ENCODE measurements at regions not wholly inside any gene's neighbourhood (a gene's known extent, or its start where the extent isn't known, plus 50 kb on each side); places are given as distances from the start of the nearest gene placed in this dataset.

DNA sequence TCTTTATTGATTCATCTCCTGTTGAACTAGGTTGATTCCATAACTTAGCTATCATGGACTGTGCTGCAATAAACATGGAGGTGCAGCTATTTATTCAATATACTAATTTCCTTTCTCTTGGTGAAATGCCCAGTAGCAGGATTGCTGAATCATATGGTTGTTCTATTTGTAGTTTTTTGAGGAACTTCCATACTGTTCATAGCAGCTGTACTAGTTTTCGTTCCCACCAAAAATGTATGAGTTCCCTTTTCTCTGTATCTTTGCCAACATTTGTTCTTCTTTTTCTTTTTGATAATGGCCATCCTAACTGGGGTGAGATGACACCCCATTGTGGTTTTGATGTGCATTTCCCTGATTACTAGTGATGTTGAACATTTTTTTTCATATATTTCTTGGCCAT lies 87.2 kb upstream of the NAV2 start:
- ChIA-PET POLR2A (ENCODE audit: partially characterized antibody) (no interaction called here), CTCF (ENCODE audit: partially characterized antibody) (interaction anchor here (1.5 to 1.7 kb wide), 2 partner anchors 11 to 16 kb away, joined by 3 read pairs; no protein-coding TSS in a partner anchor)
- Histone ChIP-seq H3K4ac (replicated peaks; ENCODE audit: insufficient read length, low read depth, low read length) (no peak overlapping the region), H3K9me3 (ENCODE audit: insufficient read depth in 2 of 2, low read depth in 1 of 2, low read length in 1 of 2) (peaks cover 8 to 11% of the 10 kb centered on the region in 2 experiments; a peak in 2 of 4 replicates), H2BK12ac (ENCODE audit: low read depth, low read length) (no peak overlapping the region), H2BK15ac (ENCODE audit: low read length) (no peak overlapping the region), H2BK120ac (replicated peaks; ENCODE audit: low read depth, low read length) (no peak overlapping the region), H3K23me2 (ENCODE audit: low read depth, low read length) (no peaks in the 10 kb centered on the region; the same call in 1 of the 2 replicates), H4K8ac (ENCODE audit: extremely low read depth, insufficient read depth, low read length) (no peak overlapping the region), H3K4me3 (ENCODE audit: extremely low read depth in 1 of 4, insufficient read depth in 2 of 4, low read depth in 3 of 4, low read length in 4 of 4) (no peak overlapping the region), H3K4me1 (replicated peaks in 1 of 4; ENCODE audit: control insufficient read depth in 3 of 4, insufficient read depth in 4 of 4, low read length in 3 of 4) (no peaks in the 10 kb centered on the region; a peak in 1 of 7 replicates), H3K18ac (ENCODE audit: extremely low read depth, low read length) (no peak overlapping the region), H2AK5ac (ENCODE audit: low read depth, low read length) (no peak overlapping the region), H3K27me3 (replicated peaks in 1 of 4; ENCODE audit: control insufficient read depth in 3 of 4, extremely low read depth in 1 of 4, insufficient read depth in 3 of 4, low read length in 3 of 4) (no peaks in the 10 kb centered on the region), H2BK5ac (ENCODE audit: low read depth, low read length) (no peak overlapping the region), H4K20me1 (replicated peaks in 1 of 2; ENCODE audit: control insufficient read depth in 1 of 2, insufficient read depth in 2 of 2, low read length in 2 of 2) (no peaks in the 10 kb centered on the region), H2AFZ (ENCODE audit: low read length) (no peak overlapping the region), H4K5ac (ENCODE audit: insufficient read length, low read depth, low read length) (no peak overlapping the region), H3K27ac (ENCODE audit: low read depth, low read length) (no peak overlapping the region), H3K9ac (replicated peaks in 1 of 4; ENCODE audit: extremely low read depth in 1 of 4, low read depth in 3 of 4, low read length in 3 of 4) (no peak overlapping the region), H3K79me1 (ENCODE audit: low read depth, low read length) (no peaks in the 10 kb centered on the region), H4K91ac (replicated peaks; ENCODE audit: insufficient read length, low read length) (no peak overlapping the region), H3K56ac (replicated peaks; ENCODE audit: insufficient read length, low read depth, low read length) (no peak overlapping the region), H2BK20ac (ENCODE audit: low read length) (no peak overlapping the region), H3K14ac (ENCODE audit: insufficient read length) (no peak overlapping the region), H3K36me3 (ENCODE audit: control insufficient read depth in 2 of 4, insufficient read depth in 4 of 4, low read length in 3 of 4) (no peaks in the 10 kb centered on the region), H3K23ac (ENCODE audit: insufficient read length) (no peak overlapping the region), H3K79me2 (ENCODE audit: control insufficient read depth in 1 of 2, insufficient read depth in 2 of 2, low read length in 2 of 2) (no peaks in the 10 kb centered on the region), H3K4me2 (ENCODE audit: insufficient read depth in 1 of 2, low read depth in 2 of 2, low read length in 2 of 2) (no peak overlapping the region)
- DNase-seq (ENCODE audit: low read depth in 1 of 2, low spot score in 2 of 2): no peak
- 100% methylated on average over 1 of the region's 1 CpG; no CpG with 5 or more reads in 1 of the 2 experiments for WGBS, 2 experiments (ENCODE audit: extremely low coverage in 1 of 2, insufficient coverage in 1 of 2, insufficient read length in 1 of 2, insufficient replicate concordance in 2 of 2, low coverage in 1 of 2, low lambda C conversion rate in 2 of 2, missing lambda C conversion rate in 1 of 2)
- no peak for FAIRE-seq
- TF ChIP-seq POU5F1 (IDR thresholded peaks at IDR 0.05; ENCODE audit: low read depth, low read length): no peak
- TF ChIP-seq CEBPB (IDR thresholded peaks at IDR 0.05; ENCODE audit: low read depth, low read length): no peak
- TF ChIP-seq ATF3 (IDR thresholded peaks at IDR 0.05; ENCODE audit: insufficient read depth, low read depth, low read length): no peak
- no peak for TF ChIP-seq SP2 (IDR thresholded peaks at IDR 0.05; ENCODE audit: low read length)
- TF ChIP-seq EGR1 (IDR thresholded peaks at IDR 0.05; ENCODE audit: borderline replicate concordance, low read depth, low read length): no peak
- no peak for TF ChIP-seq NANOG (IDR thresholded peaks at IDR 0.05; ENCODE audit: insufficient read depth, low read depth, low read length, poor library complexity, severe bottlenecking)
- TF ChIP-seq, protein P1, sequence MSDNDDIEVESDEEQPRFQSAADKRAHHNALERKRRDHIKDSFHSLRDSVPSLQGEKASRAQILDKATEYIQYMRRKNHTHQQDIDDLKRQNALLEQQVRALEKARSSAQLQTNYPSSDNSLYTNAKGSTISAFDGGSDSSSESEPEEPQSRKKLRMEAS (IDR thresholded peaks at IDR 0.05): no peak
- TF ChIP-seq SP1 (IDR thresholded peaks at IDR 0.05; ENCODE audit: low read depth, low read length): no peak
- TF ChIP-seq BRCA1 (IDR thresholded peaks at IDR 0.05; ENCODE audit: low read depth, low read length): no peak
